Endothelial cell of umbilical vein (primary cell): ENCODE measurements at regions not wholly inside any gene's neighbourhood (a gene's known extent, or its start where the extent isn't known, plus 50 kb on each side); places are given as distances from the start of the nearest gene placed in this dataset.

Experiments used
- BruUV-seq: library from RNA; stranded (reverse); fragments of 400-500 nt; replicated peaks from 2 replicates; lab custom pipeline; 2021; lab: Mats Ljungman, UMichigan
- CTCF ChIA-PET: fragments of 300-600, 350-600 bp; sonication (Branson Sonifier 250); formaldehyde crosslinking; loops from one replicate; lab custom pipeline; 2021; ENCODE audit warnings: antibody characterized with exemption, inconsistent platforms; lab: Charles Lee
- POLR2A ChIA-PET: fragments of 300-600, 350-600 bp; sonication (Branson Sonifier 250); formaldehyde crosslinking; loops from one replicate; lab custom pipeline; 2021; ENCODE audit warnings: antibody characterized with exemption, inconsistent platforms; lab: Charles Lee
- DNase-seq: peaks from one replicate; pipeline ENCODE4 v3.0.0-alpha.2; 2011; ENCODE audit warnings: low read depth, low spot score
- FAIRE-seq: peaks from 2 replicates; lab custom pipeline; 2011; peaks lifted over from hg19 to GRCh38; lab: Jason Lieb, UNC
- H2AFZ ChIP-seq: 2 replicates; pipeline ENCODE4 v1.6.0; 2012; ENCODE audit warnings: low read depth, low read length, control low read depth, inconsistent platforms
- H3K27ac ChIP-seq: 2 replicates; pipeline ENCODE4 v1.5.1; 2011; ENCODE audit warnings: low read depth, mild to moderate bottlenecking, control low read depth, low read length, moderate library complexity; ENCODE audit not compliant: insufficient read depth
- H3K27me3 ChIP-seq, 2 experiments: 2 replicates each; pipeline versions ENCODE4 v1.6.0 to v1.6.1; 2011; ENCODE audit warnings: low read length in 2 of 2, mixed read lengths in 1 of 2; ENCODE audit not compliant: control insufficient read depth in 2 of 2, insufficient read depth in 2 of 2
- H3K36me3 ChIP-seq, 2 experiments: 2 replicates in 1 of 2; 3 replicates in 1 of 2; pipeline ENCODE4 v1.5.1; 2011; ENCODE audit warnings: low read length in 2 of 2, mild to moderate bottlenecking in 1 of 2, moderate library complexity in 1 of 2; ENCODE audit not compliant: control insufficient read depth in 2 of 2, insufficient read depth in 2 of 2; ENCODE audit errors: extremely low read depth in 1 of 2
- H3K4me1 ChIP-seq: 3 replicates; pipeline ENCODE4 v1.5.1; 2011; ENCODE audit warnings: mild to moderate bottlenecking, low read length; ENCODE audit not compliant: control insufficient read depth, insufficient read depth; ENCODE audit errors: extremely low read depth
- H3K4me2 ChIP-seq: 2 replicates; pipeline ENCODE4 v1.6.1; 2011; ENCODE audit warnings: low read length, control low read depth, mixed read lengths; ENCODE audit not compliant: insufficient read depth
- H3K4me3 ChIP-seq, 3 experiments: fragments of 200-600 bp in 1 of 3; sonication (generic), shearing (Covaris generic) in 1 of 3; replicated peaks in 1 of 3; 2 replicates each; pipeline ENCODE4 v1.5.1; 2011 to 2016; ENCODE audit warnings: control low read depth in 3 of 3, low read length in 3 of 3, mild to moderate bottlenecking in 2 of 3, inconsistent platforms in 1 of 3, low read depth in 1 of 3, moderate library complexity in 1 of 3; ENCODE audit not compliant: insufficient read depth in 1 of 3
- H3K79me2 ChIP-seq: 2 replicates; pipeline ENCODE4 v1.6.0; 2012; ENCODE audit warnings: low read length, inconsistent platforms; ENCODE audit not compliant: control insufficient read depth, insufficient read depth
- H3K9ac ChIP-seq: replicated peaks from 2 replicates; pipeline ENCODE3; 2011; ENCODE audit warnings: low read length, control low read depth; ENCODE audit not compliant: insufficient read depth; ENCODE audit errors: extremely low read depth
- H3K9me1 ChIP-seq: replicated peaks from 3 replicates; pipeline ENCODE4 v1.6.0; 2011; ENCODE audit warnings: mild to moderate bottlenecking, low read length; ENCODE audit not compliant: control insufficient read depth, insufficient read depth; ENCODE audit errors: extremely low read depth
- H3K9me3 ChIP-seq: replicated peaks from 2 replicates; pipeline ENCODE4 v1.5.1; 2012; ENCODE audit warnings: low read length, inconsistent platforms; ENCODE audit not compliant: control insufficient read depth, insufficient read depth
- H4K20me1 ChIP-seq: replicated peaks from 2 replicates; pipeline ENCODE3; 2011; ENCODE audit warnings: mild to moderate bottlenecking, low read length; ENCODE audit not compliant: control insufficient read depth, insufficient read depth; ENCODE audit errors: extremely low read depth
- CTCF ChIP-seq, 2 donors: IDR thresholded peaks; 1 replicate in 1 of 2; 2 replicates in 1 of 2; pipeline ENCODE4 v1.5.1; 2011; ENCODE audit warnings: low read length in 2 of 2, mild to moderate bottlenecking in 2 of 2, moderate library complexity in 2 of 2, control low read depth in 1 of 2, inconsistent platforms in 1 of 2, low read depth in 1 of 2; ENCODE audit not compliant: insufficient read depth in 1 of 2; ENCODE audit errors: extremely low read depth in 1 of 2
- EZH2 ChIP-seq: IDR thresholded peaks from 2 replicates; pipeline ENCODE4 v1.6.1; 2012; ENCODE audit warnings: borderline replicate concordance, low read depth, mild to moderate bottlenecking, moderate library complexity, low read length, inconsistent platforms; ENCODE audit not compliant: severe bottlenecking
- FOS ChIP-seq: IDR thresholded peaks from 2 replicates; pipeline ENCODE4 v1.6.1; 2011; ENCODE audit warnings: mild to moderate bottlenecking, low read length, moderate library complexity, borderline replicate concordance; ENCODE audit not compliant: insufficient read depth
- GATA2 ChIP-seq: IDR thresholded peaks from 2 replicates; pipeline ENCODE4 v1.7.0; 2011; ENCODE audit warnings: low read depth, mild to moderate bottlenecking, moderate library complexity, mixed read lengths, low read length; ENCODE audit not compliant: insufficient read length, insufficient read depth
- JUN ChIP-seq: IDR thresholded peaks from 2 replicates; pipeline ENCODE4 v1.6.1; 2011; ENCODE audit warnings: borderline replicate concordance, low read depth; ENCODE audit not compliant: insufficient read length, insufficient read depth
- MAX ChIP-seq: IDR thresholded peaks from 2 replicates; pipeline ENCODE4 v1.6.1; 2011; ENCODE audit not compliant: insufficient read depth, insufficient read length
- MYC ChIP-seq: IDR thresholded peaks from one replicate; pipeline ENCODE4 v1.6.1; 2011; ENCODE audit warnings: mild to moderate bottlenecking, low read depth, low read length
- POLR2A ChIP-seq: IDR thresholded peaks from 2 replicates; pipeline ENCODE4 v1.6.1; 2012; ENCODE audit warnings: low read depth, mild to moderate bottlenecking, control low read depth, low read length
- POLR2AphosphoS5 ChIP-seq: IDR thresholded peaks from 2 replicates; pipeline ENCODE4 v1.6.1; 2012; ENCODE audit warnings: low read depth, mild to moderate bottlenecking, control low read depth, low read length, moderate library complexity; ENCODE audit not compliant: insufficient read depth
- dilution Hi-C: fragments of 300-500 bp; cut with MboI; formaldehyde crosslinking; loops from one replicate; pipeline ENCODE4 v1.15.0; 2019; ENCODE audit warnings: low sequenced_read_pairs; ENCODE audit not compliant: extremely low pct_ligation_motif_present
- intact Hi-C: fragments of 100-400 bp; cut with micrococcal nuclease; formaldehyde crosslinking; loops from one replicate; pipeline ENCODE4 v1.10.0; 2022

GRCh38 chr11:130646881-130647280, 198.4 kb downstream of the ADAMTS15 start:
- BruUV-seq, result no TSS peak
- H3K79me2 ChIP-seq, result no peaks in the 10 kb centered on the region
- no peak overlapping the region for H3K9ac ChIP-seq
- CTCF ChIA-PET, result interaction anchor here (1.6 kb wide), 1 partner anchor 13 kb away, joined by 7 read pairs; no protein-coding TSS in a partner anchor
- DNase-seq (no peak), FAIRE-seq (no peak)
- H3K4me2 ChIP-seq, result no peak overlapping the region
- H3K9me3 ChIP-seq, result no peaks in the 10 kb centered on the region
- H3K4me3 ChIP-seq, result no peak overlapping the region
- H3K36me3 ChIP-seq, result no peaks in the 10 kb centered on the region
- no peaks in the 10 kb centered on the region for H4K20me1 ChIP-seq
- dilution Hi-C loops (no loop called here), intact Hi-C loops (loop anchor here (2.0 kb wide), 1 partner anchor 92 kb away; no protein-coding TSS in a partner anchor)
- no peaks in the 10 kb centered on the region for H3K27me3 ChIP-seq
- POLR2A ChIA-PET, result no interaction called here
- H2AFZ ChIP-seq, result no peak overlapping the region
- H3K9me1 ChIP-seq, result no peaks in the 10 kb centered on the region
- no peak overlapping the region for H3K27ac ChIP-seq
- H3K4me1 ChIP-seq, result peaks cover 3% of the 10 kb centered on the region
- TF ChIP-seq MAX, result no peak

GRCh38 chr11:130647371-130647770, 198.9 kb downstream of the ADAMTS15 start:
- Histone ChIP-seq H3K9ac (no peak overlapping the region), H2AFZ (no peak overlapping the region), H3K9me3 (no peaks in the 10 kb centered on the region), H3K9me1 (no peaks in the 10 kb centered on the region), H3K4me1 (peaks cover 3% of the 10 kb centered on the region), H3K27me3 (no peaks in the 10 kb centered on the region), H4K20me1 (no peaks in the 10 kb centered on the region), H3K27ac (no peak overlapping the region), H3K4me2 (no peak overlapping the region), H3K79me2 (no peaks in the 10 kb centered on the region), H3K4me3 (no peak overlapping the region), H3K36me3 (no peaks in the 10 kb centered on the region)
- POLR2A ChIA-PET, result no interaction called here
- CTCF ChIA-PET, result interaction anchor here (1.6 kb wide), 1 partner anchor 13 kb away, joined by 7 read pairs; no protein-coding TSS in a partner anchor
- DNase-seq, result no peak
- no TSS peak for BruUV-seq
- intact Hi-C loops (loop anchor here (2.0 kb wide), 1 partner anchor 91 kb away; no protein-coding TSS in a partner anchor), dilution Hi-C loops (no loop called here)
- TF ChIP-seq FOS (no peak), GATA2 (no peak), POLR2AphosphoS5 (no peak), JUN (no peak), POLR2A (no peak), MAX (no peak), EZH2 (no peak), CTCF (IDR thresholded peaks at IDR 0.05; ENCODE audit: extremely low read depth in 1 of 2, insufficient read depth in 1 of 2, low read depth in 1 of 2, low read length in 2 of 2) (no peak), MYC (no peak)
- FAIRE-seq, result no peak
